ENCODE measurements at regions not wholly inside any gene's neighbourhood (a gene's known extent, or its start where the extent isn't known, plus 50 kb on each side); places are given as distances from the start of the nearest gene placed in this dataset.
A peak's percentile ranks its signal among the peaks of the same experiment; 100 is the strongest.

DNA sequence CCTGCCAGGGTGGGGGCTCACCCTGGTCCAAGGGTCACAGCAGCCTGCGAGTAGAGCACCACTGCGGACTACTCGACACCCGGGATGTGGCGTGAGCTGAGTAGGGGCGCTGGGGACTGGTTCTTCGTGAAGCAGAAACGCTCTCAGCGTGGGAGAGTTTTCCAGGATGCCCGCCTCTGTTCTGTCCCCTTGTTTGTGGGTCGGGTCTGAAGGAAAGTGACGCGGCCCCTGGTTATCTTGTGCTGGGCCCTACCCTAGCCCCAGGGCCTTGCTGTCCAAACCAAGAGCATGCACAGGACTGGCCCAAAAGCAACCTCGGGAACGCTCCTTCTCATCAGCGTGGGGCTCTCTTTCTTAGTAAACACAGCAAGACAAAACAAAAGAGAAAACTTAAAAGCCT lies 303.3 kb downstream of the IRF8 start:
- ATAC-seq, result no peak
- no peak overlapping the region for H3K4me3 Mint-ChIP-seq
- H3K27ac Mint-ChIP-seq, result no peak overlapping the region
- no peaks in the 10 kb centered on the region for H3K36me3 Mint-ChIP-seq
- no peaks in the 10 kb centered on the region for H3K4me1 Mint-ChIP-seq
- H3K27me3 Mint-ChIP-seq, result peaks cover 46% of the 10 kb centered on the region
- no peaks in the 10 kb centered on the region for H3K9me3 Mint-ChIP-seq

- no peak for ATAC-seq
- peaks cover 41% of the 10 kb centered on the region for H3K27me3 Mint-ChIP-seq
- no peak overlapping the region for H3K4me3 Mint-ChIP-seq
Observed at GRCh38 chr16:86202760-86203426, 303.9 kb downstream of the IRF8 start.

GRCh38 chr16:86203557-86204275 lies 304.8 kb downstream of the IRF8 start:
- no peak for ATAC-seq
- Mint-ChIP-seq H3K36me3 (no peaks in the 10 kb centered on the region), H3K9me3 (no peaks in the 10 kb centered on the region), H3K27ac (no peak overlapping the region), H3K4me1 (no peaks in the 10 kb centered on the region), H3K4me3 (no peak overlapping the region), H3K27me3 (peaks cover 35% of the 10 kb centered on the region)

More at GRCh38 chr16:86202760-86203426, 303.9 kb downstream of the IRF8 start:
- H3K27ac Mint-ChIP-seq, result no peak overlapping the region
- no peaks in the 10 kb centered on the region for H3K4me1 Mint-ChIP-seq
- H3K9me3 Mint-ChIP-seq, result no peaks in the 10 kb centered on the region
- H3K36me3 Mint-ChIP-seq, result no peaks in the 10 kb centered on the region

DNA sequence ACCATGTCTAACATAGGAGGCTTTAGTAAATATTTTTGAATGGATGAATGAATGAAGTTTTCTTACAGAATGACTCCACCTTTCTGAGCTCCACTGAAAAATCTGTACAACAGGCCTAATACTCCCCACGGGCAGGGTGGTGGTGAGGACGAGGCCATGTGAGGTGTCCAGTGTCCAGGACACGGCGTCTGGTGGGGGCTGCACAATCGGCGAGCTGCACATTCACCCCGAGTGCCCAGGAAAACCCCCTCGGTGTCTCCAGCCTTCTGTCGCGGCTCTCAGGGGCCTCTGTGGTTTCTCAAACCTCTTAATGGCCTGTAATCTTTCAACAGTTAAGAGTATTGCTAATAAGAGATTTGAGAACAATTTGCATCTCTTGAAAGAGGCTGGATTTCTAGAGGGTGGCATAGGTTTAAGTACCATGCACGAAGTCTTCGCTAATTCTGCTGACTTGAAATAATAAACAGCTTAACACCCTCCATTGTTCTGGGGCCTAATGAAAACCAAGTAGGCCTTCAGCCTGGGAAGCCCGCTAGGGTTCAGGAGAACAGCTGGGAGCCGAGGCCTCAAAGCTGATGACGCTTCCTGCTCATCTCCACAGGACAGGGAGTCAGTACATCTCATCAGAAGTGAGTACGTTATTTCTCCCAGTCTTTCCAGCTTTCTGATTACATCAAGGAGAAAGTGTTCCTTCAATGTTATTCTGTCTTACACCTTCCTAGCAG lies 304.6 kb upstream of the FOXF1 start:
- Mint-ChIP-seq H3K27ac (no peak overlapping the region), H3K36me3 (no peaks in the 10 kb centered on the region), H3K4me3 (no peak overlapping the region), H3K27me3 (peaks cover 19% of the 10 kb centered on the region), H3K9me3 (no peaks in the 10 kb centered on the region), H3K4me1 (no peaks in the 10 kb centered on the region)
- ATAC-seq, result no peak

GRCh38 chr16:86207350-86207749 lies 303.0 kb upstream of the FOXF1 start:
- H3K4me3 Mint-ChIP-seq, result no peak overlapping the region
- H3K9me3 Mint-ChIP-seq, result peaks cover under 1% of the 10 kb centered on the region
- peaks cover 5% of the 10 kb centered on the region for H3K4me1 Mint-ChIP-seq
- H3K27ac Mint-ChIP-seq, result no peak overlapping the region
- no peak for ATAC-seq
- H3K36me3 Mint-ChIP-seq, result no peaks in the 10 kb centered on the region
- H3K27me3 Mint-ChIP-seq, result peaks cover 3% of the 10 kb centered on the region

- Mint-ChIP-seq H3K4me1 (peaks cover 20% of the 10 kb centered on the region), H3K9me3 (peaks cover 9% of the 10 kb centered on the region), H3K4me3 (no peak overlapping the region), H3K27me3 (no peaks in the 10 kb centered on the region), H3K36me3 (no peaks in the 10 kb centered on the region), H3K27ac (no peak overlapping the region)
- no peak for ATAC-seq
Observed at GRCh38 chr16:86209202-86209601, 301.1 kb upstream of the FOXF1 start.

DNA sequence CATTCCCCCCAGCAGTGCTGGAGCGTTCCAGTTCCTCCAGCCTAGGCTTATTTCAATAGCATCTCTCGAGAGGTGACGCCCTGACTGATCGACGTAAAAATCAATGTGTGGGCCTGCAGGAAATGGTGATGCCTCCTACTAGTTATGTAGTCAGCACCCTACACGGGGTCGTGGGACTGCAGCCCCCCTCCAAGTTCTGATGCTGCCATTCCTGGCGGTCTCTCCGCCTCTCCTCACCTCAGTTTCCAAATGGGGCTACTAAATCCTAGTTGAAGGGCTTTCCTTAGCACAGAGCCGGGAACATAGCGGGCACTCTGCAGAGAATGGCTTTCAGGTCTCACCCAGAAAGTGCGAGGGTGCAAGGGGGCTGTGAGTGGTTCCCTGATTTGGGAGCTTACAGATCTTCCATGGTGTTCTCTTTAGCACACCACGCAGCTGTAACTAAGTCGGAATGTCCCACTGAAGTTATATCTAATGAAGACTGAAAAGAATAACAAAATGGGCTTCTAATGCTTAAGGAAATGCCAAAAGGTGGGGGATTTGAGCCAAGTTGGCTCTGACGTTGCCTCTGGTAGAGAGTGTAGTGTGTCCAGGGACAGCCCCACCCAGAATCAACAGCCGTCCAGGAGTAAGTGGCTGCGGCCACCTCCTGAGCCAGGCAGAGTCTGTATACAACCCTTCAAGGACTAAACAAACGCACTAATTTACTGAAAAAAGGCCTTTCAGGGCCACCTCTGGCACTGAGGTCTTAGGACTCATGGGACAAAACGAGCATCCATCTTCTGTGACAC lies 299.7 kb upstream of the FOXF1 start:
- ATAC-seq, result no peak
- Mint-ChIP-seq H3K27ac (no peak overlapping the region), H3K4me1 (peaks cover 20% of the 10 kb centered on the region), H3K27me3 (no peaks in the 10 kb centered on the region), H3K4me3 (no peak overlapping the region), H3K9me3 (peaks cover 9% of the 10 kb centered on the region), H3K36me3 (no peaks in the 10 kb centered on the region)

GRCh38 chr16:86211265-86211664 lies 299.1 kb upstream of the FOXF1 start:
- H3K27ac Mint-ChIP-seq, result no peak overlapping the region
- no peak overlapping the region for H3K4me3 Mint-ChIP-seq
- H3K36me3 Mint-ChIP-seq, result no peaks in the 10 kb centered on the region
- no peak for ATAC-seq
- H3K9me3 Mint-ChIP-seq, result peaks cover 9% of the 10 kb centered on the region
- H3K27me3 Mint-ChIP-seq, result no peaks in the 10 kb centered on the region
- peaks cover 20% of the 10 kb centered on the region for H3K4me1 Mint-ChIP-seq

GRCh38 chr16:86211800-86212199 lies 298.5 kb upstream of the FOXF1 start:
- peaks cover 9% of the 10 kb centered on the region for H3K9me3 Mint-ChIP-seq
- ATAC-seq, result no peak
- no peak overlapping the region for H3K4me3 Mint-ChIP-seq
- H3K27ac Mint-ChIP-seq, result no peak overlapping the region
- no peaks in the 10 kb centered on the region for H3K36me3 Mint-ChIP-seq
- no peaks in the 10 kb centered on the region for H3K27me3 Mint-ChIP-seq
- H3K4me1 Mint-ChIP-seq, result peaks cover 20% of the 10 kb centered on the region

DNA sequence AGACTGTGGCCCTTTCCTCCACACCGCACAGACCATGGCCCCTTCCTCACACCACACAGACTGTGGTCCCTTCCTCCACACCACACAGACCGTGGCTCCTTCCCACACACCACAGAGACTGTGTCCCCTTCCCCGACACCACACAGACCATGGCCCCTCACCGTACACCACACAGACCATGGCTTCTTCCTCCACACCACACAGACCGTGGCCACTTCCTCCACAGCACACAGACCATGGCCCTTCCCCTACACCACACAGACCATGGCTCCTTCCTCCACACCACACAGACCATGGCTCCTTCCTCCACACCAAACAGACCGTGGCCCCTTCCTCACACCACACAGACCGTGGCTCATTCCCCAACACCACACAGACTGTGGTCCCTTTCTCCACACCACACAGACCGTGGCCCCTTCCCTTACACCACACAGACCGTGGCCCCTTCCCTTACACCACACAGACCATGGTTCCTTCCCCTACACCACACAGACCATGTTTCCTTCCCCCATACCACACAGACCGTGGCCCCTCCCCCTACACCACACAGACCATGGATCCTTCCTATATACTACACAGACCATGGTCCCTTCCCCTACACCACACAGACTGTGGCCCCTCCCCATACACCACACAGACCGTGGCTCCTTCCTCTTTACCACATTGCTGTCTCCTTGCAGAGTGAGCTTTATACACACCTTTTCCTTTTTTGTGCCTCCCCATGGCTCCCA lies 297.5 kb upstream of the FOXF1 start:
- peak; percentile 68 for ATAC-seq
- Mint-ChIP-seq H3K9me3 (peaks cover 9% of the 10 kb centered on the region), H3K4me3 (no peak overlapping the region)

DNA sequence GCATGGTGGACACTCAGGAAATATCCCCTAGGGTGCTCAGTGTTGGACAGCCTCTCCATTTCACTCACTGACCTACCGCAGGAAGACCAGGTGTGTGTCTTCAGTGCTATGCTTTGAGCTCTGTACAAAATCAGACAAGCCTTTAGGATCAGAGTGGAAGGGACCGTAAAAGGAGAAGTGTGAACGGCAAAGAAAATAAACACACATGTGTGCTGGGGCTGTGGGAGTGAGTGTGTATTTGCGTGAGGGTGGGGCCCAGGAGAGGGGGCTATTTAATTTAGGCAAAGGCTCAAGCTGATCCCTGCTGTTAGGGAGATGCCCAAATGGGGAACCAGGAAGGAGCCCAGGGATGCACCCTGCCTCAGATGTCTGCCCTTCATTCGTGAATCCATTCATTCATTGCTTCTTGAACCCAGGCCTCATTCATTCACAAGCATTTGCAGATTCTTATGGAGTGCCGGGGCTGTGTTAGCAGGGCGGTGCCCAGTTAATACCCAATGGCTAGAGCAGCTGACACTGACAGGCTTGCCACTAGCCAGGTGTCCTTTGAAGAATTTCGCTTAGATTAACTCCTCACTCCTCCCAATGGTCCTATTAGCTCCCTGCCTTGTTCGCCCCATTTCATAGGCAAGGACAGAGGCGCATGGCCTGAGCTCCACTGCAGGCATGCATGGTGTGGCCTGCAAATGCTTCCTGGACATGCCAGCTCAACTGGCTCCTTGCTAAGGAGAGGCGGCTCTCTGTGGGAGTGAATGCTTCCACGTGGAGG lies 296.7 kb upstream of the FOXF1 start:
- Mint-ChIP-seq H3K27ac (peak overlapping the region; percentile 25), H3K36me3 (no peaks in the 10 kb centered on the region), H3K4me1 (peaks cover 20% of the 10 kb centered on the region), H3K9me3 (peaks cover 9% of the 10 kb centered on the region), H3K27me3 (peaks cover 13% of the 10 kb centered on the region), H3K4me3 (no peak overlapping the region)
- peak; percentile 24 for ATAC-seq

More for the DNA sequence above, 297.5 kb upstream of the FOXF1 start:
- Mint-ChIP-seq H3K27me3 (peaks cover 6% of the 10 kb centered on the region), H3K36me3 (no peaks in the 10 kb centered on the region), H3K4me1 (peaks cover 20% of the 10 kb centered on the region), H3K27ac (peak overlapping the region; percentile 25)

DNA sequence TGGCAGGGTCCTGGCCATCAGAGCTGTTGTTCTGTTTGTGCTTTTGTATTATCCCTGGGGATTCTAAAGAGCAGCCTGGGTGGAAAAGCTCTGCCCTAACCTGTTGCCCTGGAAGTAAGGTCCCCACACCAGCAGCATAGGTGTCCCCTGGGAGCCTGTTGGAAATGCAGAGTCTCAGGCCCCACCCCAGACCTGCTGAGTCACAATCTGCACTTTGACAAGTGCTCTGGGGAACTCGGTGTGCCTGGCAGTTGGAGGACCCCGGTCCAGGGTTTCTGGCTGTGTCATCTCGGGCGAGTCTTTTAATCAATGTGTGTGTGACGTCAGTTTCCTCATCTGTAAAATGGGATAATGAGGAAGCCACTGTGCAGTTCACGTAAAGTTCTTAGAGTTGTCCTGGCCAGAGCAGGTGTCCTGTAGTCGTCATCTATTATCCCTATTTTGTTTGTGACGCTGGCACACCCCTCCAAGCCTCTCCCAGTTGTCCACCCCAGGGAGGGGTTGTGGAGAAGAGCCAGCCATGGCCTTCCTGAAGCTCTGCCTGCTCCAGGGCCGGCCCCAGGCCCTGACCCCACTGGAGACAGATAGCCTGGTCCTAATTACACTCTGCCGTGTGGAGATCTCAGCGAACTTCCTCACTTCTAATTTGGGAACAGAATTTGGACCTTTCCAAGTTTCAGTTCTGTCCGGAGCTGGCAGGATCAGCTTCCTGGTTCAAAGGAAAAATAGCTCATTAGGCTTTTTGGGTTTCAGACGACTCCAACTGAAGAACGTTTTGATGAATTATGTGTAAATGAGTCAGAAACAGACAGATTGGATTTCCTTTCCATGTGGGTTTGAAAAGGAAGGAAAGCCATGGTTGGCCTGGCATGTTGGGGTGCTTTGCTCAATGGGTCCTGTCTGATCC lies 295.7 kb upstream of the FOXF1 start:
- Mint-ChIP-seq H3K9me3 (peaks cover 9% of the 10 kb centered on the region), H3K36me3 (no peaks in the 10 kb centered on the region), H3K4me1 (peaks cover 20% of the 10 kb centered on the region), H3K27ac (no peak overlapping the region), H3K4me3 (no peak overlapping the region), H3K27me3 (peaks cover 18% of the 10 kb centered on the region)
- ATAC-seq, result no peak

DNA sequence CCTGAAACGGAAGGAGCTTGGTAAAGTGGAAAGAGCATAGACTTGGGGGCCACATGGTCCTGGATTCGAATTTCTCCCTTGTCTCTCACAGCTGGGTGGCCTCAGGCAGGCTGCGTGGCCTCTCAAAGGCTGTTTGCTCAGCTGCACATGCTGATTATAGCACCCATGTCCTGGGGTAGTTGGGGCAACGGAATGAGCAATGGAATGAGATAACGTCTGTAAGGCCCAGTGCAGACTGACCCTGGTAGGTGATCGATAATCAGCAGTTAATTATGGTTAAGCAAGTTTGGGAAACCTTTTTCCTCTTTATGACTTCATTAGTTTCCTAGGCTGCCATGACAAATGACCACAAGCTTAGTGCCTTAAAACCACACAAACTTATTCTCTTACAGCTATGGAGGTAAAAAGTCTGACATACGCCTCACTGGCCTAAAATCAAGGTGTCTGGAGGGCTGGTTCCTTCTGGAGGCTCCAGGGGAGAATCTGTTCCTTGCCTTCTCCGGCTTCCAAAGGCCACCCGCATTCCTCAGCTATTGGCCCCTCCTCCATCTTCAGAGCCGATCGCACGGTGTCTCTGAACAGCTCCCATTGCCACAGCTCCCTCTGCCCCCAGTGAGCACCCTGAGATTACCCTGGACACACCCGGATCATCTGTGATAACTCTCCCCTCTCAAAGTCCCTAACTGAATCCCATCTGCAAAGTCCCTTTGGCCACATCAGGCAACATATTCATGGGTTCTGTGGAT lies 294.9 kb upstream of the FOXF1 start:
- H3K36me3 Mint-ChIP-seq, result no peaks in the 10 kb centered on the region
- H3K9me3 Mint-ChIP-seq, result peaks cover 9% of the 10 kb centered on the region
- H3K4me3 Mint-ChIP-seq, result no peak overlapping the region
- no peak overlapping the region for H3K27ac Mint-ChIP-seq
- peaks cover 20% of the 10 kb centered on the region for H3K4me1 Mint-ChIP-seq
- ATAC-seq, result no peak
- H3K27me3 Mint-ChIP-seq, result peaks cover 23% of the 10 kb centered on the region

All from stimulated activated memory B cell treated with anti-CD40 and anti-IgM and Interleukin-4, amounts not matched to agents 10 μg/mL and 1 μg/mL and 100 μg/mL, for 72 hours (primary cell).